ENCODE measurements at regions not wholly inside any gene's neighbourhood (a gene's known extent, or its start where the extent isn't known, plus 50 kb on each side); places are given as distances from the start of the nearest gene placed in this dataset.

DNA sequence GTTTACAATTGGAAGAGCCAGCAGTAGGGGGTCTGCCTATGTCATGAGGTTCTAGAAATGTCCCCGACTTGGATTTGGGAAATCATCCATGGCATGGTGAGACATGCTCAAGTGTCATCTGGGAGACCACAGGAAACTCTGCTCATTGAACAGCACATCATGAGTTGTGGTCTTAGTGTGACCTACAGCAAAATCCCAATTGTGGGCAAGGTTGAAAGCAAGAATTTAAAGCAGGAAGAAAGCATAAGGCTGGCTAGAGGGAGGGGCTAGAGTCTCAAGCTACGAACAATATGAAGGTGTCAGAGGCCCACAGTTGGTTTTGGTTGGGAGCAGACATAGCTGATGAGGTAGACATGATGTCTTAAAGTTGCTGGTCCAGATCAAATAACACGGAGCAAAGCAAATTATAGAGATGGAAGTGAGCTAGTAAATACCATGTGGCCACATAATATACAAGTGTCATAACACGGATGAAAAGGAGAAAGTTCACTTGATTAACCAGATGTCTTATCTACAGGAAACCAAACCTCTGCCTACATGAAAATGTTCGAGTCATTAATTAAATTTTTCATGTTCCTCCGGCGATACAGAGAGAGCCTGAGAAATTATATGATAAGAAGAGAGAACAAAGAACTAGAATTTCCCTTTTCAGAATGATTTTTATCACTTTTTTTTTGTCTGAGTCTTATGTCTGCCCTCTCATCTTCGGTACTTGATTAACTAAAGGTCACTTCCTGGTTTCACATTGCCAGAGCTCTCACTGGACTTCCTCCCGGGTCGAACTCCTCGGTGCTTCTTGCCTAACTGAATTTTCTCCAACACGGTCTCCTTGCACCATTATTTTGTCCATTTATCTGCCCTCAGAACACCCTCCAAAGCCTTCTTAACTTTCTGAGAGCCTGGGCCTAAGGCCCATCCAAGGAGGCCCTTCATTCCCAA is 67.5 kb upstream of the DUSP10 start:
- TF ChIP-seq, protein P1, sequence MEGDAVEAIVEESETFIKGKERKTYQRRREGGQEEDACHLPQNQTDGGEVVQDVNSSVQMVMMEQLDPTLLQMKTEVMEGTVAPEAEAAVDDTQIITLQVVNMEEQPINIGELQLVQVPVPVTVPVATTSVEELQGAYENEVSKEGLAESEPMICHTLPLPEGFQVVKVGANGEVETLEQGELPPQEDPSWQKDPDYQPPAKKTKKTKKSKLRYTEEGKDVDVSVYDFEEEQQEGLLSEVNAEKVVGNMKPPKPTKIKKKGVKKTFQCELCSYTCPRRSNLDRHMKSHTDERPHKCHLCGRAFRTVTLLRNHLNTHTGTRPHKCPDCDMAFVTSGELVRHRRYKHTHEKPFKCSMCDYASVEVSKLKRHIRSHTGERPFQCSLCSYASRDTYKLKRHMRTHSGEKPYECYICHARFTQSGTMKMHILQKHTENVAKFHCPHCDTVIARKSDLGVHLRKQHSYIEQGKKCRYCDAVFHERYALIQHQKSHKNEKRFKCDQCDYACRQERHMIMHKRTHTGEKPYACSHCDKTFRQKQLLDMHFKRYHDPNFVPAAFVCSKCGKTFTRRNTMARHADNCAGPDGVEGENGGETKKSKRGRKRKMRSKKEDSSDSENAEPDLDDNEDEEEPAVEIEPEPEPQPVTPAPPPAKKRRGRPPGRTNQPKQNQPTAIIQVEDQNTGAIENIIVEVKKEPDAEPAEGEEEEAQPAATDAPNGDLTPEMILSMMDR (IDR thresholded peaks at IDR 0.05), result no peak
- no peak for TF ChIP-seq POLR2A (IDR thresholded peaks at IDR 0.05)
